HG02852 (cell line): ENCODE measurements at regions not wholly inside any gene's neighbourhood (a gene's known extent, or its start where the extent isn't known, plus 50 kb on each side); places are given as distances from the start of the nearest gene placed in this dataset.

ENCODE experiments used
- ATAC-seq: cut with Tn5 transposase; IDR thresholded peaks from one replicate; pipeline ENCODE4 v1.9.1; 2021; ENCODE audit warnings: mild to moderate bottlenecking, moderate library complexity; ENCODE audit not compliant: unreplicated experiment

- ATAC-seq = no peak
Observed at GRCh38 chr2:41803361-41803760, 244.5 kb upstream of the PKDCC start.

- no peak for ATAC-seq
Observed at GRCh38 chr2:41806286-41806685, 241.5 kb upstream of the PKDCC start.

GRCh38 chr2:41821167-41821566 is 226.7 kb upstream of the PKDCC start:
- no peak for ATAC-seq

GRCh38 chr2:41826921-41827320 is 220.9 kb upstream of the PKDCC start:
- ATAC-seq = no peak

DNA sequence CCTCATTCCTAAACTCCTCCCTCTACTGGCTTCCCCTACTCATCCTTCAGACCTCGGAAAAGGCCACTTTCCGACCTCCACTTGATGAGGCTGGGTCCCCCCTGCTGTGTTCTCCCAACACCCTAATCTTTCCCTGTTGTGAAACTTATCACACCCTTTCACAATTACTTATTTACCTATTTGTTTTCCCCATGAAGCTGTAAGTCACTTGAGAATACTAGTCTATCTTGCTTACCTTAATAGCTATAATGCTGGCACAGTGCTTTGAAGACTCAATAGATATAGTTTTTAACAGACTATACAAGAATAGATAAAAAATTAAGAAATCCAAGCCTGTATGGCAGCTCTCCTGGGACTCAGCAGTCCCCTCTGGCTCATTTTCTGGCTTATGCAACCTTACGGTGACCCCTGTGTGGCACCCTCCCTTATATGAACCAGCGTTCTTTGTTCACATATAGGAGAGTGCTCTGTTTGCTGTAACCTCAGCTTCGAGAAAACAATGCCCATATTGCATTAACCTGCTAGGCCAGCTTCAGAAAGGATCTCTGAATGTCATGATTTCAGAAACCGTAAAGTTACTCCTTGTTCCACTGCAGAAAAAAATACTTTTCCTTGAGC is 220.4 kb upstream of the PKDCC start:
- ATAC-seq = no peak

- no peak for ATAC-seq
Observed at GRCh38 chr2:41828052-41828643, 219.7 kb upstream of the PKDCC start.

DNA sequence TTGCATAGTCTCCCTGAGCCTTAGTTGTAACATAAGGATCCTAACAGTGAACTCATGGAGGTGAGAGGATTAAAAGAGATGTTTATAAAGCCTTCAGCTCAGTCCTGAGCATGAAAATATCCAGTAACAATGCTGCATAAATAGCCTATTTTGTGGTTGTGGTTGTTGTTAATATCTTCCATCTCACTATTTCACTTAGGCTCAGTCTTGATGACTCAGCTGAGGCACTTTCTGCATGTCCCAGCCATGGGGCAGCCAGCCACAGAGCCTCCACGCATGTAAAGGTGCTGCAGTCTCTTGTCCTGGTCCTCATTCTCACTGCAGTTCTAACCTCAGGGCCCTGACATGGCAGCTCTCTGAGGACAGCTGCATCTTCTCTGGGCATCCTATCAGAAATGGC is 218.8 kb upstream of the PKDCC start:
- no peak for ATAC-seq

DNA sequence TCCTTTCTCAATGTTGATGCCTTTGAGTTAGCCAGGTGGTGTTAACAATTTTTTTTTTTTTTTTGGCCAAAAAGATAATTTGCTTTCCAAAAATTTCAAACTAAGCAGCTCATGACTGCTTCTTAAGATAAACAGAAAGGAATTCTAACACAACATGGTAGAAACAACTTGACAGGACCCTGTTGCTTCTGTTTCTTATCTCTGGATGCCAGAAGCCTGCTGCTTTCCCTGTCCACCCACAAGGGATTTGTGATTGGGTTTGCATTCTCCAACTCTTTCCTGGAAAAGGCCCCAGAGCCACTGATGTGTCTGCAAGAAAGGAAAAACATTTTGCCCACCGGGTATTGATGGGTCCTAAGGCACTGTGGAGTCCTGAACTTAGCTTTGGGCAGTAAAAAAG is 217.2 kb upstream of the PKDCC start:
- ATAC-seq = no peak

DNA sequence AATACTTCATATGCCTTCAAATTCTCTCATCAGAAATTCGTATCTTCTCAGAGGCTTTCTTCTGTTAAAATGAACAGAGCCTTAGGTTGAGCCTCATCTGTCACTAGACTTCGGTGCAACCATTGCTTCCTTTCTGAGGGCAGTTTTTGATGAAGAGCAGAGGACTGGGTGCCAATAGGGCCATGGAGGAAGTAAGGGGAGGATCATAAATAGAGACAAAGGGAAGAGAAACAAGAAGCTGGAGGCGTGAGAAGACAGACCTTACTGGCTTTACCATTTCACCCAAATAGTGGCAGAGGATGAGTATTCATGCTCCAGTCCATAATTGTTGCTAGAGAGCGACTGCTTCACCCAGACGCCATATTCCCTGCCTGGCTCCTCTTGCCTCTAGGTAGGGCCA is 215.6 kb upstream of the PKDCC start:
- no peak for ATAC-seq

DNA sequence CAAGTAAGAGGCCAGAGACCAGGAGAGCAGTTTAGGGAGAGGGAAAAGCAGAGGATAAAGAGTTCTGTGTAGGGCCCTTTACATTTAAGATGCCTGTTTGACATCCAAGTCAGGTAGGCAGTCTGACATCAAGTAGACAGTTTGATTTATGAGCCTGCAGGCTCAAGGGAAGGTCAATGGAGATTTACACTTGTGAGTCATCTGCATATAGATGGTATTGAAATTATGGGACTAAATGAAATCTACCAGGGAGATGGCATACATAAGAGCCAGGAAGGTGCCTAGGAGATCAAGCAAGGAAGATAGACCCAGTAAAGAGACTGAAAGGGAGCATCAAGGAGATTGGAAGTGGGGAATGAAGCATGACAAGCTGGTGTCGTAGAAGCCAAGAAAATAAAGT is 212.4 kb upstream of the PKDCC start:
- no peak for ATAC-seq

GRCh38 chr2:41836948-41837347 is 210.9 kb upstream of the PKDCC start:
- ATAC-seq = no peak

GRCh38 chr2:41837610-41838009 is 210.2 kb upstream of the PKDCC start:
- ATAC-seq = no peak

GRCh38 chr2:41840702-41841551 is 206.9 kb upstream of the PKDCC start:
- peak; percentile 100 for ATAC-seq

- ATAC-seq = no peak
Observed at GRCh38 chr2:41846962-41847361, 200.9 kb upstream of the PKDCC start.

DNA sequence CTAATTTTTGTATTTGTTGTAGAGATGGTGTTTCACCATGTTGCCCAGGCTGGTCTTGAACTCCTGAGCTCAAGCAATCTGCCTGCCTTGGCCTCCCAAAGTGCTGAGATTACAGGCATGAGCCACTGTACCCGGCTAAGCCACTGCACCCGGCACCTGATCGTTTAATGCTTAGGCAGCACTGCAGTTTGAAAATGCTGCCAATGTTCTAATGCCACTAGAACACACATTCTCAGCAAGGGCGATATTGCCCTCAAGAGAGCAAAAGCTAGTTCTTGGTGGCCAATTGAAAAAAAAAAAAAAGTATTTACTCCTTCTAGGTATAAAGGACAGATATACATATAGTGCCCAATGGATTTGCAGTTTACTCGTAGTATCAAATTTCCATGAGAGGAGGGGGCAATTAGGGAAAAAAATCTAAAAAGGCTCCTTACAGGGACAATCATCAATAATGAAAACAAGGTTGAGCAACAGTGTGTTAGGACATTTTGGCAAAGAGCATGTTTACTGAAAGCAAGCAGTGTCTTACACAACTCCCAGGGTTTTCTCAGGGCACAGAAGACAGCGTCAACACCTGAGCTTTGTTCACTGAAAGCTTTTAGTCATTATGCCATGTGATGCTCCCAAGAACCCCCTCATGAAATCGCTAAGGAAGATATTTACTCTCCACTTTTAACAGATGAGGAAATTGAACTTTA is 199.9 kb upstream of the PKDCC start:
- ATAC-seq = no peak

DNA sequence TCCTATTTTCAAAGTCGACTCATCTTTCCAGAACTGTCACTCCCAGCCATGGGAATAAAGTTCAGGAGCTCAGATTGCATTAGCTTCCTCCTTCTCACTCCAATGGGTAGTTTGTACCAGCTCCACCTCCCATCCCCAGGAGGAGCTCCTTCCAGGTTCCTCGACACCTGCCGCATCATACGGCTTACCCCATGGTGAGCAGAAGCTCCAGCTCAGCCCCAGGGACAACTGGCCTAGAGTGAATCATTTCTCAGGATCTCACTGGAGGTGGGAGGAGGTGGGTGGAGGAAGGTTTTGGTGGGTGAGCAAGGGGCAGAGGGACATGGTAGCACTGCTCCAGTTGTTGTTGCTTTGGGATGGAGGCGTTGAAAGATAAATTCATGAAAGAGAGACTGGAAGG is 196.3 kb upstream of the PKDCC start:
- no peak for ATAC-seq

DNA sequence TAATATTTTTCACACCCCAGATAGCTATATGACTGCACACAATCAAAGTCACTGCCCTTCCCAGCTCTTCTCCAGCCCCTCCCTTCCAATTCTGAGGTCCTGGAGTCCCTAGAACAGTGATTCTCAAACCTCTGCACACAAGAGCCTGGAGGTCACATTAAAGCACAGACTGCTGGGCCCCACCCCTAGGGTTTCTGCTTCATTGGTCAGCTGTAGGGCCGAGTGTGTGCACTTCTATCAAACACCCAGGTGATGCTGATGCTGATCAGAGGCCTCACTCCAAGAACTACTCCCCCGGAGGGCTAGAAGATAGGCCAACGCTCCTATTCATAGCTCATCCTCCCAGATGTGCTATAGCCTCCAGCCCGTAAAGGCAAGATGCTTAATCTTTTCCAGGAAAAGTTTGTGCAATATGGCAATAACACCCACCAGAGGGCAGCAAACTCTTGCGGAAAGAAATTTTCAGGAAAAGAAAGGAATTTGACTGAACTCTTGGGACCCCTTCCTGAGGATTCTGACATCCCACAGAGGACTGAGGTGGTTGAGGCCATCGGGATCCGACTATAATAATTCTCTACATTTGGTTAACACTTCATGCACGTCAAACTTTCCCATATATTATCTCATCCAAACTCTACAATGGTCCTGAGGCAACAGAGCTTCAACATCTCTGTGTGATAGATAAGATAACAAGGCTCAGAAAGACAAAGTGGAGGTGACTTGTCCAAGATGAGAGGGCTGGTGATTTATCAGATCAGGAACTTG is 194.2 kb upstream of the PKDCC start:
- no peak for ATAC-seq

DNA sequence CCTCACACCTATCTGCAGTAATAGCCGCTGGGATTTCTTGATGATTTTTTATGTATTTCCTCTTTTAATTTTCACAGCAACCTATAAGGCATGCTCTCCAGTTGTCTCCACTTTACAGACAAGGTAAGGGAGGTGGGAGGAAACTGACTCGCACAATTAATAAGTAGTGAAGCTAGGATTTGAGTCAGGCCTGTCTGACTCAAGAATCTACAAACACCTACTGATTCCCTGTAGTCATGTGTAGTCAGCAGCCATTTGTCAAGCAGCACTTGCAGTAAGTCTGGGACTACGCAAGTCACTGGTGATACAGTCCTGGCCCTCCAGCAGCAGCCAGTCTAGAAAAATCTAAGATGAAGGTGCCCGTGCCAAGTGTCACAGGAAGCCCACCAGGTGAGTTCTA is 193.6 kb upstream of the PKDCC start:
- ATAC-seq = no peak

DNA sequence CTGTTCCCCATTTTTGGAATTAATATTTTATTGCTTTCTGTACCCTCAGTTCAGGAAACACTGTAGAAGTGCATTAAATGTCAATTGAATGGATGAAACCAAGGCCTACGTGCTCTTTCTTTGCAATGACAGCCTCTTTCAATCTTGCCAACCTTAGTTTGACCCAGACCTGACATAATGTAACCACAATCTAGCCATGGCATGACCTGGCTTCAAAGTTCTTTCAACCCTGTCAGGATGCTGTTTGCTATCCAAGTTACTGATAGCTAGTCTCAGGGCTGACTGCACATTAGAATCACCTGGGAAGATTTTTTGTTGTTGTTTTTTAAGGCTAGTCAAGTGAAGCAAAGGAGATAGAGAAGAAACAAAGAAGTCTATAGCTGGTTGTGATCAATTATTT is 190.9 kb upstream of the PKDCC start:
- ATAC-seq = no peak

- no peak for ATAC-seq
Observed at GRCh38 chr2:41859615-41860514, 188.0 kb upstream of the PKDCC start.
